ENCODE measurements at regions not wholly inside any gene's neighbourhood (a gene's known extent, or its start where the extent isn't known, plus 50 kb on each side); places are given as distances from the start of the nearest gene placed in this dataset.

- TF ChIP-seq POLR2AphosphoS5 (IDR thresholded peaks at IDR 0.05) (no peak), CTCF (IDR thresholded peaks at IDR 0.05) (no peak), EP300 (IDR thresholded peaks at IDR 0.05) (no peak), POLR2A (IDR thresholded peaks at IDR 0.05; ENCODE audit: low read depth) (no peak)
Observed at GRCh38 chr14:86143248-86143647, 613.3 kb downstream of the FLRT2 start.
